Gastrocnemius medialis (tissue), 4 donors: ENCODE measurements at regions not wholly inside any gene's neighbourhood (a gene's known extent, or its start where the extent isn't known, plus 50 kb on each side); places are given as distances from the start of the nearest gene placed in this dataset.

Source experiments
- ATAC-seq, 2 donors: fragments of 150-250 bp; one replicate each; pipeline ENCODE4 v1.9.1; 2016
- DNase-seq, 2 donors: peaks; one replicate each; pipeline ENCODE4 v3.0.0-alpha.2; 2019
- H3K27ac ChIP-seq, 4 donors: fragments of 200-600 bp; sonication (generic); 1 replicate in 1 of 4; 2 replicates in 3 of 4; pipeline ENCODE4 v1.5.1; 2016 to 2018; ENCODE audit warnings: mild to moderate bottlenecking in 2 of 4, moderate library complexity in 1 of 4
- H3K27me3 ChIP-seq, 3 donors: fragments of 200-600 bp; sonication (generic) in 2 of 3; 1 replicate in 1 of 3; 2 replicates in 2 of 3; pipeline versions ENCODE4 v1.5.1 to v1.6.0; 2016 to 2019; ENCODE audit warnings: mild to moderate bottlenecking in 1 of 3, moderate library complexity in 1 of 3
- H3K36me3 ChIP-seq, 2 donors: fragments of 200-600 bp; sonication (generic) in 1 of 2; one replicate each; pipeline ENCODE4 v1.5.1; 2017 to 2018
- H3K4me1 ChIP-seq, 2 donors: fragments of 200-600 bp; sonication (generic) in 1 of 2; one replicate each; pipeline ENCODE4 v1.5.1; 2016 to 2017; ENCODE audit warnings: mild to moderate bottlenecking in 2 of 2
- H3K4me3 ChIP-seq, 4 donors: fragments of 200-600 bp; sonication (generic) in 3 of 4; 1 replicate in 1 of 4; 2 replicates in 3 of 4; pipeline ENCODE4 v1.5.1; 2016 to 2019; ENCODE audit warnings: mild to moderate bottlenecking in 2 of 4
- H3K9me3 ChIP-seq, 3 donors: fragments of 200-600 bp; sonication (generic) in 2 of 3; 1 replicate in 1 of 3; 2 replicates in 2 of 3; pipeline ENCODE4 v1.5.1; 2016 to 2019
- POLR2A ChIP-seq, 2 donors: fragments of 450-650 bp; IDR thresholded peaks; one replicate each; pipeline ENCODE4 v1.6.1; 2017; ENCODE audit warnings: antibody characterized with exemption in 2 of 2, mild to moderate bottlenecking in 2 of 2, moderate library complexity in 2 of 2
- in situ Hi-C, 4 donors: fragments of 200-750 bp; cut with MboI; loops; one replicate each; pipeline versions ENCODE4 v1.15.0 to v1.8.0; 2017; ENCODE audit warnings: low sequenced_read_pairs in 4 of 4
- intact Hi-C: fragments of 100-400 bp; cut with DNase I; formaldehyde crosslinking; loops from one replicate; pipeline ENCODE4 v1.15.1; 2023; ENCODE audit warnings: low total_unique reads
- TF ChIP-seq, protein P1 (sequence below), 5 experiments: fragments of 450-650 bp in 3 of 5; fragments of 200-600 bp in 2 of 5; sonication (generic) in 2 of 5; IDR thresholded peaks in 4 of 5; conservative IDR thresholded peaks in 1 of 5; 1 replicate in 4 of 5; 2 replicates in 1 of 5; pipeline ENCODE4 v1.5.1; 2016 to 2019; ENCODE audit warnings: antibody characterized with exemption in 5 of 5, mild to moderate bottlenecking in 3 of 5, moderate library complexity in 3 of 5

DNA sequence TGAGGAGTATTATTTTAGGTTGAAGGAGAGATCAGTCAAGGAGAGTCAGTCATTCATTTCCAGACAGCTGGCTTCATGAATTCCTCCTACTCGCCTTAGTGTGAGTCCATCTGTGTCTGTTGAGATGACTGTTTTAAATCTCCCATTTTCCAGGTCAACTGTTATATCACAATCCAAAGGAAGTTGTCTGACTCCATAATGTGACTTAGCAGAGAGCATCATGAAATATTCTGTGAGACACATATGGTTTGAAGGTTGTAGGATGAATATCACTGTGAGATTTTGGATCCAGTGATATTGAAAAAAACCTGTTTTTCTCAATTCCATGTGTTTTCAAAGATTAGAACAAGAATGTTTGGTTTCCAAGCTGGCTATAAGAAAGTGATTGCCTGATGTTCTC lies 530.2 kb upstream of the MAN1A1 start:
- in situ Hi-C loops: no loop called here
- no peak for TF ChIP-seq POLR2A (IDR thresholded peaks at IDR 0.05)
- intact Hi-C loops: no loop called here
- Histone ChIP-seq H3K27me3 (no peaks in the 10 kb centered on the region), H3K4me3 (no peak overlapping the region), H3K27ac (no peak overlapping the region), H3K9me3 (no peaks in the 10 kb centered on the region), H3K4me1 (no peaks in the 10 kb centered on the region), H3K36me3 (no peaks in the 10 kb centered on the region)
- ATAC-seq (no peak), DNase-seq (no peak)

DNA sequence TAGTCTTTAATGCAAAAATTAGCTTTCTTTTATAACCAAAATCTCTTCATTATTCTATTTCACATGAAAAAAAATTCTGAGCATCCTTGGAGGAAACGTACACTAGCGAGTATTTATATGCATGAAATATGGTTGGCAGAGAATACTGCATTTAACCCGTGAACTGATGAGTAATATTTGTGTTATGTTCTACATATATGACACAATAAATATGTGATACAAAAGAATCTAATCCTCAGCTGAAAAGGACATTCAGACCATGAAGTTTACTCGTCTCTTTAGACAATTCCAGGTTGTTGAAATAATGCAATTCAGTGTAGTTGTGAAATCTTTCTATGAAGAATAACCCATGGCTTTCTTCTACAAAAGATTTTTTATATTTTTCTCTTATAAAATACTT lies 524.8 kb upstream of the MAN1A1 start:
- H3K36me3 ChIP-seq: no peaks in the 10 kb centered on the region
- DNase-seq: no peak
- no peak overlapping the region for H3K27ac ChIP-seq
- intact Hi-C loops (no loop called here), in situ Hi-C loops (no loop called here)
- TF ChIP-seq, protein P1, sequence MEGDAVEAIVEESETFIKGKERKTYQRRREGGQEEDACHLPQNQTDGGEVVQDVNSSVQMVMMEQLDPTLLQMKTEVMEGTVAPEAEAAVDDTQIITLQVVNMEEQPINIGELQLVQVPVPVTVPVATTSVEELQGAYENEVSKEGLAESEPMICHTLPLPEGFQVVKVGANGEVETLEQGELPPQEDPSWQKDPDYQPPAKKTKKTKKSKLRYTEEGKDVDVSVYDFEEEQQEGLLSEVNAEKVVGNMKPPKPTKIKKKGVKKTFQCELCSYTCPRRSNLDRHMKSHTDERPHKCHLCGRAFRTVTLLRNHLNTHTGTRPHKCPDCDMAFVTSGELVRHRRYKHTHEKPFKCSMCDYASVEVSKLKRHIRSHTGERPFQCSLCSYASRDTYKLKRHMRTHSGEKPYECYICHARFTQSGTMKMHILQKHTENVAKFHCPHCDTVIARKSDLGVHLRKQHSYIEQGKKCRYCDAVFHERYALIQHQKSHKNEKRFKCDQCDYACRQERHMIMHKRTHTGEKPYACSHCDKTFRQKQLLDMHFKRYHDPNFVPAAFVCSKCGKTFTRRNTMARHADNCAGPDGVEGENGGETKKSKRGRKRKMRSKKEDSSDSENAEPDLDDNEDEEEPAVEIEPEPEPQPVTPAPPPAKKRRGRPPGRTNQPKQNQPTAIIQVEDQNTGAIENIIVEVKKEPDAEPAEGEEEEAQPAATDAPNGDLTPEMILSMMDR (IDR thresholded peaks at IDR 0.05 in 4 of 5, conservative IDR thresholded peaks at IDR 0.05 in 1 of 5): no peak
- no peak for TF ChIP-seq POLR2A (IDR thresholded peaks at IDR 0.05)
- no peaks in the 10 kb centered on the region for H3K9me3 ChIP-seq
- H3K27me3 ChIP-seq: no peaks in the 10 kb centered on the region
- ATAC-seq: no peak
- H3K4me1 ChIP-seq: no peaks in the 10 kb centered on the region
- no peak overlapping the region for H3K4me3 ChIP-seq

DNA sequence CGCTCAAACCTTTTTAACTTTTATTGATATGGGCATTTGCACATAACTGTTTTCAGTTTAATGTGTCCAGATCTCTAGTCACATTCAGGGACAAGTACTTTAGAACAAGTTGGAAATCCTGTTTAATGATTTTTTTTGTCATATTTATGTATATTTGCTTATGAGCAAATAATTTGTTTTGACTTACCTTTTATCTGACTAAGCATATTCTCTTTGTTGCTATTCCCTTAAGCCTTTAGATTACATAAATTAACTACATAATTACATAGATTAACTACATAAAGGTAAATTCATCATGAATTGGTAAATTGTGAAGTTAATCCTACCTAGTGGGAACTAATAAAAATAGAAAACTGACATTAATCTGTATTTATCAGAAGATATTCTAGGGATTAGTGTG lies 523.5 kb upstream of the MAN1A1 start:
- no peaks in the 10 kb centered on the region for H3K36me3 ChIP-seq
- H3K27ac ChIP-seq: no peak overlapping the region
- no peaks in the 10 kb centered on the region for H3K9me3 ChIP-seq
- no peak for DNase-seq
- intact Hi-C loops (no loop called here), in situ Hi-C loops (no loop called here)
- H3K4me1 ChIP-seq: no peaks in the 10 kb centered on the region
- H3K4me3 ChIP-seq: no peak overlapping the region
- H3K27me3 ChIP-seq: no peaks in the 10 kb centered on the region
- no peak for ATAC-seq
- TF ChIP-seq POLR2A (IDR thresholded peaks at IDR 0.05): no peak
- TF ChIP-seq, protein P1 (IDR thresholded peaks at IDR 0.05 in 4 of 5, conservative IDR thresholded peaks at IDR 0.05 in 1 of 5): no peak

DNA sequence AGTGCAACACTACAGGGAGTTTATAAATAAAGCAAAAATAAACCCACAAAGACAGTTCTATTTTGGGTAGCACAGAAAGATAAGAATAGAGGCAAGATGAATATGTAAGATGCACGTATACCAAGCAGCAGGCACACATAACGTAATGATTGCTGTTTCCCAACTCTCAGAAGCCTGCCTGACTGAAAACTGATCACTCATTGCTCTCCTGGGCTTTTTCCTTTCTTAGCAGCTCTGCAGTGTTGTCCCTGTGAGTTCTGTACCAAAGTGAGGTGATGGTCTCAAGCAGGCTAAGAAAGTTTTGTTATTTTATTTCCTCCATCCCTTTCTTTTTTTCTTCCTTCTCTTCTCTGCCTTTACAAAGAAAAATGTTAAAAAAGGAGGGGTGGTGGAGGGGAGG lies 522.0 kb upstream of the MAN1A1 start:
- in situ Hi-C loops: no loop called here
- H3K27ac ChIP-seq: no peak overlapping the region
- H3K27me3 ChIP-seq: no peaks in the 10 kb centered on the region
- ATAC-seq (no peak), DNase-seq (no peak)
- H3K4me1 ChIP-seq: no peaks in the 10 kb centered on the region
- no peaks in the 10 kb centered on the region for H3K9me3 ChIP-seq
- H3K36me3 ChIP-seq: no peaks in the 10 kb centered on the region
- H3K4me3 ChIP-seq: no peak overlapping the region
- intact Hi-C loops: no loop called here
- TF ChIP-seq, protein P1 (IDR thresholded peaks at IDR 0.05 in 4 of 5, conservative IDR thresholded peaks at IDR 0.05 in 1 of 5): no peak
- TF ChIP-seq POLR2A (IDR thresholded peaks at IDR 0.05): no peak

DNA sequence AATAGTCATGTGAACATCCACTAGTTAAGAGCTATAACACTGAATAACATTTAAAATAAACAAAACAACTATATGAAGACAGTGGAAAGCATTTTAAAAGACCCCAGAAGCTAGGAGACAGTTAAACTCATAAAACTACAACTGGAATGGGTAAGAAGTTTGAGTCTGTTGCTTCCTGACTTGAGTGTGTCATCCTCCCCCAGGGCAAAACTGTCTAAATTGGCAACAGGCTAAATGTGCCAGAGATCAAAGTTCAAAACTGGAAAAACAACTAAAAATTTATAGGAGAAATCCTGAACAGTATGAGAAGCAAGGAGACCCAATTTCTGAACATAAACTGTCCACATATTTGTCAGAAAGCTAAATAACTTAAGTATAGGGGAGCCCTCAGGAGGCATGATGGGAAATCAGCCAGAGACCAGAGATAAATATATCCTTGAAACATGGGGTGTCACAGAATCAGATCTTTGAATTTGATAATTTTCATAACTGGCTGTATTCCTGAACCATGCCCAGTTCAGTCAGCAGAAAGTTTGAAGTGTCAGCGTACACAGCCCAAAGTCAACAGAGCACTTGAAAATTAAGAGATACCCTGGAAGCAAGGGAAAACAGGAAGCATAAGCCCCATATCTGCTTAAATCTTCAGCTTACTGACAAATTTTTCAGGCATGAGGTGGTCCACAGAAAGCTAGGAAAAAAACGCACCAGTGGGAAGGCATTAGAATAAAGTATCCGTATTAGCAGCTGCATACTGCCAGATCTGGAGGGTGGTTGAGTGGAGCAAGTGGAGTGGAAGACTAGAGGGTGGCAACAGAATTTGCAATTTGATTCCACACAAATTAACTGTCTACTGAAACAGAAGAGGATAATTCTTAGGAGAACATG lies 516.1 kb upstream of the MAN1A1 start:
- Histone ChIP-seq H3K36me3 (no peaks in the 10 kb centered on the region), H3K27ac (no peak overlapping the region), H3K4me1 (no peaks in the 10 kb centered on the region), H3K9me3 (no peaks in the 10 kb centered on the region), H3K27me3 (no peaks in the 10 kb centered on the region), H3K4me3 (no peak overlapping the region)
- ATAC-seq (no peak), DNase-seq (no peak)
- TF ChIP-seq, protein P1 (IDR thresholded peaks at IDR 0.05 in 4 of 5, conservative IDR thresholded peaks at IDR 0.05 in 1 of 5): no peak
- TF ChIP-seq POLR2A (IDR thresholded peaks at IDR 0.05): no peak
- in situ Hi-C loops (no loop called here), intact Hi-C loops (no loop called here)
